ENCODE measurements at regions not wholly inside any gene's neighbourhood (a gene's known extent, or its start where the extent isn't known, plus 50 kb on each side); places are given as distances from the start of the nearest gene placed in this dataset.
"Not testable (repeated sequence)": the region's sequence is repeated elsewhere in the genome, so short reads cannot be mapped to it uniquely, and the experiment has no call there.

DNA sequence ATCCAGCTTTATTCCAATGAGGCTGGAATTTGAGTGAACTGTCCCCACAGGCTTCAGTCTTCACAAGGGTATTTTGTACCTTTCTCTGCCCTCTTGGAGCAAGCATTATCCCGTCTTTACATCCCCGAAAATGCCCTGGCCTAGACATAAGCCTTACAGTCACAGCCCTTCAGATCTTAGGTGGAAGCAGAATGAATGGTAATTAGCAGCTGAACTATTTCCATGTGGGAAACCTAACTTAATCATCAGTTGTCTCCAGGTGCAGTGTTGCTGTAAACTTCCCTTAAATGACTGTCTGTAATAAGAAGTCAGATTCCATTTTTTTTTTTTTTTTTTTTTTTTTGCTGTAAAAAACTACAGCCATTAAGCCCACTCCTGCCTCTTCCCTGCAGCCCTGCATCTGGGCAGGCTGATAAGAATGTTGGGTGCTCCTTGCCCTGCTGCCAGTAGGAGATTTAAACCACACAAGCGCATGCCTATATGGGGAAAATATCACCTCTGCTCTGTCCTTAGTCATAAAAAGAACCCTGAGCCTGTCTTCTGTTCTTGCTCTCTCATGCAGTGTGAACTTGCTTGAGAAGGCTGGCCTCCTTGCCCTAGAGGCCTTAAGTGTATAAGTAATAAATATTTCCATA, 426.8 kb upstream of the SLITRK5 start:
- no peak for DNase-seq

DNA sequence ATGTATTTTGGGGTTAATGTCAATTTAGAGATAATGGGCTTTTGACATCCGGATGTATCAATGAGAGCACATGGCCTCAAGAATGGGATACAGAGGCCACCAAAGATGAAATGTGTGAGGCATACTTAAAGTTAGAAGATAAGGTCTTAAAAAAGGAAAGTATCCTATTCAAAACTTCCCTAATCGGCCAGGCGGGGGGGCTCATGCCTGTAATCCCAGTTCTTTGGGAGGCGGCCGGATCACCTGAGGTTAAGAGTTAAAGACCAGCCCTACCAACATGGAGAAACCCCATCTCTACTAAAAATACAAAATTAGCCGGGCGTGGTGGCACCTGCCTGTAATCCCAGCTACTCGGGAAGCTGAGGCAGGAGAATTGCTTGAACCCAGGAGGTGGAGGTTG, 421.3 kb upstream of the SLITRK5 start:
- not testable (repeated sequence) for DNase-seq

DNA sequence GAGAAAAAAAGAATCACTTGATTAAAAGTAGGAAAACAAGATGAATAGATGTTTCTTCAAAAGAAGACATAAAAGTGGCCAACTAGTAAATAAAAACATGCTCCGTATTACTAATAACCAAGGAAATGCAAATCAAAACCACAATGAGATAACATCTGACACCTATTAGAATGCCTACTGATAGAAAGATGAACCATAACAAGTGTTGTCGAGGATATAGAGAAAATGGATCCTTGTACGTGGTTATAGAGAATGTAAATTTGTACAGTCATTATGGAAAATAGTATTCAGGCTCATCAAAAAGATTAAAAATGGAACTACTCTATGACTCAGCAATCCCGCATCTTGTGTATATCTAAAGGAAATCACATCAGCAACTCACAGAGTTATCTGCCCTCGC, 415.8 kb upstream of the SLITRK5 start:
- no peak for DNase-seq

DNA sequence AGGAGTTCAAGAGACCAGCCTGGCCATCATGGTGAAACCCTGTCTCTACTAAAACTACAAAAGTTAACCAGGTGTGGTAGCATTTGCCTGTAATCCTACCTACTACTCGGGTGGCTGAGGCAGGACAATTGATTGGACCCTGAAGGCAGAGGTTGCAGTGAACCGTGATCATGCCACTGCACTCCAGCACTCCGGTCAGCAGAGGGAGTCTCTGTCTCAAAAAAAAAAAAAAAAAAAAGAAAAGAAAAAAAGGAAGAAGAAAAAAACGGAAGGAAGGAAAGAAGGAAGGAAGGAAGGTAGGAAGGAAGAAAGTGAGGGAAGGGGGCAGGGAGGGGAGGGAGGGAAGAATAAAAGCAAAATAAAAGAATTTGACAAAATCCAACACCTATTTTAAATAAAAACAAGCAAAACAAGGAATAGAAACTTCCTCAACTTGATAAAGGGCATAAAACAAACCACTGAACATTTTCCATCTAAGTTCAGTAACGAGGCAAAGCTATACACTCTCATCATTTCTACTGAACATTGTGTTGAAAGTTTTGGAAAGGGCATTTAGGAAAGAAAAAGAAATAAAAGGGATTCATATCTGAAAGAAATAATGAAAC, 411.6 kb upstream of the SLITRK5 start:
- DNase-seq, result no peak

DNA sequence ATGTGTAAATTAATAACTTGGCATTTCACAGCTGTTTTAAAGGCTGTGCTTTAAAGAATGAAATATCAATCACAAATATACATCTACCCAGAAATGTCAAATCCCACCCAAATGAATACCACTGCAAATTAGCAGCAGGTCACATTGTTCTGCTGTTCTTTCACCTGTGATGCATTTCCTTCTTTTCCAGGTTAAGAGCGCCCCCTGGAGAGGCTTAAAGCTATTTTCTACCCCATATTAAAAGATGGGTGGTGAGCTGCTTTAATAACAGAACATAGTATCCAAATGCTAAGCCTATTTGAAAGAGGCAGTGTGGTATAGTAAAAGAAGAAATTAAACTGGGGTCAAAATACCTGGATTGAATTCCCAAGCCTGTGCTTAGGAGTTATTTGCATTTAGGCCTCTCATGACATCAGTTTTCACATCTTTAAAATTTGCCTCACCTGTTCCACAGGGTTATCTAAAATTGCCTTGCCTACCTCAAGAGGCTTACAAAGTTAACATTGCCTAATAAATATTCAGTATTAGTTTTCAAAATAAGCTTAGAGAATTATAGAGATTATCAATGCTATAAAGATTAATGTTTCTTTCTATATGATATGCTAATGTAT, 396.9 kb upstream of the SLITRK5 start:
- peak; percentile 64 for DNase-seq

DNA sequence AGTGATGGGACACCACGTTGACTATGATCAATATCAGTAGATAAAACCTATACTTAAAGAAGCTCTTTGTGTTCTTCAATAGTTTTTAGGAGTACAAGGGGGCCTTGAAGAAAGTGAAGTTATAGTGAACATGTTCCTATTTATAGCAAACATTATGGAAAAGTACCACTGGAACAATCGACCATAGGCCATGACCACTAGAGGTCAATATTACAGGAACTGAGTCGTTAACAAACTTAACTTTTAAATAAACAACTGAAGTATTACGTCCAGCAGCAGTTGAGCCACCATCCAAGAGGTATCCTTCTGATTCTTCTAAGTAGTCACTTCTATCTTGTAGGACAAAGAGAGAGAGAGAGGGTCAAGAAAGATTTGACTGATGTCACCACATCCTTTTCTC, 391.0 kb upstream of the SLITRK5 start:
- DNase-seq, result no peak

DNA sequence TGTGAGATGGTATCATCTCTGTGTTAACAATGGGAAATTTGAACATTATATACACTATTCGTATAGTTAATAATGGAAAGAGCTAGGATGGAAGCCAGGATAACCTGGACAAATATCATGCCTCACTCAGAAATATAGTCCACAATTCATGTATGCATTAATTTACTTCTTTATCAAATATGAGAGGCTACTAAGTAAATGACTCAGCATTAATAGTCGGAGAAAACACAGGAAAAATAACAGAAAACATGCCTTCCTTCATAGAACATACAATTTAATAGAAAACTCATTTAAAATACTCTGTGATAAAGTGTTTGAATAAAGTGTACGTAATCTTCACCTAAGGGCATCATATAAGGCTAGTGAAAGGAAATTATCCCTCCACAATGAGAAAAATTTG, 383.4 kb upstream of the SLITRK5 start:
- DNase-seq, result no peak

DNA sequence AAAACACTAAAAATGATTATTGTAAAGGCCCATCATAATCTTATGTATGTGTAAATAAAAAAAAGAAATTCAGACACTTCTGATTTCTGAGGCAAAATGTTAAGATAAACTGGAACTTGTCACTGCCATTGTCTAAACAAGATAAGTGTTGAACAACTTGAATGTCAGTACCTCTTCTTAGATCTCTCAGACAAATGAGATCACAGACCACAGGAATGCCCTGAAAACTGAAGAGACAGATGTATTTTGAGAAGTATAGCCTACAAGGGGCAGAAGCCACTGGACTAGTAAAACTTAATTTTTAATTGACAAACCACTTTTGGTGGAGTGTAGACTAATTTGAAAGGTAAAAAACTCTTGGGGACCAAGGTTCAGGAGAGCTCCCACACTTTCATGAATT, 375.5 kb upstream of the SLITRK5 start:
- no peak for DNase-seq

DNA sequence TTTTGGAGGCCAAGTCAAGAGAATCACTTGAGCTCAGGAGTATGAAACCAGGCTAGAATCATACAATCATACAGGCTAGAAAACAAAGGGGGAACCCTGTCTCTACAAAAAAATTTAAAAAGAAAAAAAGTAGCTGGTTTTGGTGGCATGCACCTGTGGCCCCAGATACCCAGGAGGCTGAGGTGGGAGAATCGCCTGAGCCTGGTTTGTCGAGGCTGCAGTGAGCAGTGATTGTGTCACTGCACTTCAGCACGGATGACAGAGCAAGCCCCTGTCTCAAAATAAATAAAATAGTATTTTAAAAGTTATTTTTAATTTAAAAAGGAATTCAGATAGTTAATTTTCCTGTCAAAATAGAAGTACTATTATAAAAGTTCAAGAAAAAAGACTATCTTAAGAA, 369.1 kb upstream of the SLITRK5 start:
- no peak for DNase-seq

DNA sequence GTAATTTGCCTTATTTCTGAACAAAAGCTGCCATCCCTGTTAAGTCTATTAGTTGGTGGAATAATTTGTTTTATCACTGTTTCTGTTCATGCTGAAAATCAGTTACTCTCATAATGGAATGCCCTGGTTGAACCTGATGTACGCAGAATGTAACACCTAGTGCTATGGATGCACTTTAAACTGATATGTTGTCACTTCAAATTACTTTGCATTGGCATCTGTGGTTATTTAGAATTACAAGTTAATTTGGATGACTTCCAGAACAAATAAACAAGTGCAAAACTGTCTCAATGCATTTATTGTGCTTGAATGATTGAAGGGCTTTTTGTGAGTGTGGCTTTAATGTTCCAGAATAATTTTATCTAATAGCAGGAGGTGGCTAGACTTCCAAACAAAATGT, 368.2 kb upstream of the SLITRK5 start:
- DNase-seq, result peak; percentile 11

DNA sequence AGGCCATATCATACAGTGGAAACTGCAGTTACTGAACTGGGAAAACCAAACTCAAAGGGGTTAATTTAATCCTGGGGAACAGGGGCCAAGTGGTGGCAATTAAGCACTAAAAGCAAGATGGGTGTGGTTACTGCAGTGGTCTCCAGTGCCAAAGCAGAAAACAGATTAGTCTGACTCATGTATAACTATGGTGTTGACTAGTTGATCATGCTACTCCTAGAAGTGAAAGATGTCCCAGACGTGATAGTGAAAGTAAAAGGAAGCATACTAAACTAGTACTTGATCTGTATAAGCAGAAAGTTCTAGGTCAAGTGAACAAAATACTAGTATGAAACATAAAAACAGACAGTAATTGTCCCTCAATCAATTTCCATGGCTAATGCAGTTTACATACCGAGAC, 360.0 kb upstream of the SLITRK5 start:
- DNase-seq, result no peak

DNA sequence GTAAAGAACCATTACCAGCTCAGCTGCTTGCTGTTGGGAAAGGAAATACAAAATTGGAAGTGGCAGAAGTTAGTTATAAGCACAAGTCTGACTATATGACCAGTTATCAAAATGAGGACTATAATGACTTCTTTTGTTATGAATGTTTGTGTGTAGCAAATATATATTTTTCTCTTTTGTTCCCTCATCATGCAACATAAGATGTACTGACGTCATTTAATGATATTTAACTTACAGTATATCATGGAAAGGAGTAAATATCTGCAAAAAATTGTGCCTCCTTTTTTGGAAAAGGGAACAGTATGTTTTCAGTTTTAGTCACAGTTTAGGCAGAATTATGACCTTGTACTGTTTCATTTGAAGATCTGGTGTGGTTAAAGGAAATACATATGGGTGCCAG, 356.3 kb upstream of the SLITRK5 start:
- no peak for DNase-seq

DNA sequence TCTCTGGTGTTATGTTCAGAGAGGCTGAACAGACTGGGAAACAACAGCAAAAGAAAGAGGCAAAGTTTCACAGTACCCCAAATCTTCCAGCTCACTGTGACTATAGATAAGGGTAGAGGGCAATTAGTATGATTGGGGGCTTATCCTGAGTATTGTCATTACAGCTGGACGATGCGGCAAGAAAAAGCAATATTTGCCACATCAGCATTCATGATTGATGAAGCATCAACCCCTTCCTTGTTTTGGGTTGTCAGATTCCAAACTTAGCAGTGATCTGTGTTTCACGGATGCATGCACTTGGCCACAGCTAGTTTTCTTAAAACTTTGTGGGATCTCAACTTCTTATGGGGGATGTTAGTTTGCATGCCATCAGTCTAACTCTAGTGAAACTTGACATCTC, 348.8 kb upstream of the SLITRK5 start:
- no peak for DNase-seq

DNA sequence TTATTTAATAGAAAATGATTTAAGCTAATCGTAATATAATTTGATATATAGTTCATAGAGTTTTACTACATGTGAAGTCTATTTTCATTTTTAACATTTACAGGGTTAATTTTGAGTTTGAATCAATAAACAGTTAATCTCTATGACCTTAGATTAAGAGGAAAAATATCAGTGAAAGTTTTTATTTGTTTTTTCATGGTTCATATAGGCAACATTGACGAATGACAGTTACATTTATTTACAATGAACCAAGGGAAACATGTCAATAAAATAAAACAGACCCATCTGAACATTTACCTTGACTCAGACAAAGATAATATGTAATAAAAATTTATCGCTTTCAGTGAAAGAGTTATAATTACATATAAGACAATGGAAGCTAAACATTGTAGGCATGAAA, 346.6 kb upstream of the SLITRK5 start:
- DNase-seq, result no peak

DNA sequence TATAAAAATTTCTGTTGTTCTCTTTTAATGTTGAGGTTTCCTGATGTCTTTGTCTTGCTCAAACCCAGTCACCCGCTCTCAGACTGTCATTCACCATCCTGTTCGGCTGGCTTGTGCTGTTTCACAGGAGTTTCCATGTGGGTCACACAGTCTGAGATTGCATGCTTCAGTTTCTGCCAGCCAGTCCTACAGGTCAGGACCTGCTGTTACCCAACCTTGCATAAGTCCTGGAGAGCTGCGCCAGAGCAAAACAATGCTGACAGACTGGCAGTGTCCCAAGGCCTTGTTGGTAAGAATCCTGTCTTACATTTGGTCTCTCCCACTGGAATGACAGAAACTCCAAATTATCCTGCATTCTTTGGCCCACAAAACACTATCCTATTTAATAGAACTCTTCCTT, 340.0 kb upstream of the SLITRK5 start:
- no peak for DNase-seq

DNA sequence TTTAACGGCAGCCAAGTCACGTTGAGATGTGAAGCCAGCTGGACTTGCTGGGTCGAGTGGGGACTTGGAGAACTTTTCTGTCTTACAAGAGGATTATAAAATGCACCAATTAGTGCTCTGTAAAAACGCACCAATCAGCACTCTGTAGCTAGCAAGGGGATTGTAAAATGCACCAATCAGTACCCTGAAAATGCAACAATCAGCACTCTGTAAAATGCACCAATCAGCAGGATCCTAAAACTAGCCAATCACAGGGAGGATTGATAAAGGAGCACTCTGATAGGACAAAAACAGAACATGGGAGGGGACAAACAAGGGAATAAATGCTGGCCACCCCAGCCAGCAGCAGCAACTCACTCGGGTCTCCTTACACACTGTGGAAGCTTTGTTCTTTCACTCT, 337.6 kb upstream of the SLITRK5 start:
- DNase-seq, result no peak

DNA sequence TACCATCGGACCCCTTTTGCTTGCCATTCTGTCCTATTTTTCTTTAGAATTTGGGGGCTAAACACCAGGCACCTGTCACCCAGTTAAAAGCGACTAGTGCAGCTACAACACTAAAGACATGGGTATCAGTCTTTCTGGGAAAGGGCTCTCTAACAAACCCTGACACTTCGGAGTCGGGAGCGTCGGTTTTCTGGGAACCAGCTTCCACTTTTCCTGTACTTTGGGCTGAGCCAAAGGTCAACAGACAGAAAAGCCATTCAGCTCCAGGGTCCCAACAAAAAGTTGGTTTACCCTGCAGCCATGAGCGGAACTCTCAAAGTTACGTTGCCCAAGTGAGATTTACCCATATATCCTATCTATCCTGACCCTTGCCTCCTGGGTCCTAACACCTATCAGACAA, 337.0 kb upstream of the SLITRK5 start:
- no peak for DNase-seq

DNA sequence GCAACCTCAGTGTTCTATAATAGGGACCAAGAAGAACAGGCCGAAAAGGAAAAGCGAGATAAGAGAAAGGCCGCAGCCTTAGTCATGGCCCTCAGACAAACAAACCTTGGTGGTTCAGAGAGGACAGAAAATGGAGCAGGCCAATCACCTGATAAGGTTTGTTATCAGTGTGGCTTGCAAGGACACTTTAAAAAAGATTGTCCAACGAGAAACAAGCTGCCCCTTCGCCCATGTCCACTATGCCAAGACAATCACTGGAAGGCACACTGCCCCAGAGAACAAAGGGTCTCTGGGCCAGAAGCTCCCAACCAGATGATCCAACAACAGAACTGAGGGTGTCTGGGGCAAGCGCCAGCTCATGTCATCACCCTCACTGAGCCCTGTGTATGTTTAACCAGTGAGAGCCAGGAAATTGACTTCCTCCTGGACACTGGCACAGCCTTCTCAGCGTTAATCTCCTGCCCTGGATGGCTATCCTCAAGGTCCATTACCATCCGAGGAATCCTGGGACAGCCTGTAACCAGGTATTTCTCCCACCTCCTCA, 334.8 kb upstream of the SLITRK5 start:
- DNase-seq, result not testable (repeated sequence)

DNA sequence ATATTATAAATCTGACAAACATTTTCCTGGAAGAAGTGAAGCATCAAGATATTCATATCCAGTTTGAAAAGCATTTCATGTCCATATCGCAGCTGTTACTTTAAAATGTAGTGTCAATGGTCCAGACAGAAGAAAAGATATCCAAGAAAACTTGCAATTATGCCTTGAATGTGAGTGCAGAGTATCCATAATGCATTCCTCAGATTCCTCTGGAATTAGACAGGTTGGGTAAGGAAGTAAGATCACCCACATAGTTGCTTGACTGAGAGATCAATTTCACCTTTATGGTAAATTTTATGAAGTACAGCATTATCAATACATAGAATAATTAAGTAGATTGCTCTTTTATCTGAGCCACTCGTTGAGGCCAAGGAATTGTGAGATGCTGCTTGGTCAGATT, 327.0 kb upstream of the SLITRK5 start:
- no peak for DNase-seq

DNA sequence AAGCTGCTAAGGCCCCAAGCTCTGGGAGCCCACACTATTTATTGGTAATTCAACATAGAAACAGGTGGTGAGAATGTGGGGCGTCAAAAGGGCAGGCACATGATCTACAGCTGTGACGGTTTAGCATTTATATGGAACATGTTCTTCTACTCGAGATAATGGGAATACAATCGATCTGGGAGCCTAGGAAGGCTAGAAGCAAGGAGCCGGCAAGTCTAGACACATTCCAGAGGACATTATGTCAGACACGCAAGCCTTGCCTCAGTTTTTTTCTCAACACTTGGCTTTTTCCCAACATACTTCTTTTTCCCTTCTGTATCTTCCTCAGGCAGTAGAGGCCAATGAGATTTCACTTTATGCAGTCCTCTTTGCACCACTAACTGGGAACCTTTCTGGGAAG, 315.7 kb upstream of the SLITRK5 start:
- DNase-seq, result no peak

DNA sequence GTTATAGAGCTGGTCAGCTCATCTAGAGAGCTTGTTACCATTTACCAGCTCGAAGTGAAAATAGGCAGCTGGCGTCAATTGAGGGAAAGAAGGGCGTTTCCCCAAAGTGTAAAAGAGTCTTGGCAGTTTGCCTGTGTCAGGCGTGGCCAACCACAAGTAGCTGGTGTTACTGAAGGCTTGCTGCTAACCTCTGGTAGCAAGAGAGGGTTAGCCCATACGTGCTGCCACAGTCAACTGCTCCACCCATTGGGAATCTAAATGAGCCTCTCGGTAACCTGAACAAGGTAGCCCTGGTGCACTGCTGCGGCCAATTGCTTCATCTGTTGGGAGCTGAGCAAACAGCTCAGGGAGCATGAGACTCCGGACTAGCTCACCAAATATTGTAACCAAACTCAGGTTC, 314.9 kb upstream of the SLITRK5 start:
- no peak for DNase-seq

DNA sequence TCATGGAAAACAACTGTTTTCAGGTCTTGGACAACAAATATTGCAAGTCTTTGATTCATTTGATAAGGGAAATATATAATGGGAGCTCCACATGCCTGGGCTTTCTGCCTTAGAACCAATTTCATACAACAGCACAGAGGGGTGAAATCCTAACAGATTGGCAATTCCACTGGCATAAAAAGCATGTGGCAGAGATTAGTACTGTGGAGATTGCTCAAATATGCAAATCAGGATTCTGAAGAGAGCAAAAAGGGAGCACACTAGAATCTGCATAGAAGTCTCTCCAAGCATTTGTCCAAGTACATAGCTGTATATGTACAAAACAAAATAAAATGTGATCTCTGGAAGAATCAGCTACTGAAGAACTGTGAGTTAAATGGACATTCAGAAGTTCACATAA, 312.9 kb upstream of the SLITRK5 start:
- no peak for DNase-seq

DNA sequence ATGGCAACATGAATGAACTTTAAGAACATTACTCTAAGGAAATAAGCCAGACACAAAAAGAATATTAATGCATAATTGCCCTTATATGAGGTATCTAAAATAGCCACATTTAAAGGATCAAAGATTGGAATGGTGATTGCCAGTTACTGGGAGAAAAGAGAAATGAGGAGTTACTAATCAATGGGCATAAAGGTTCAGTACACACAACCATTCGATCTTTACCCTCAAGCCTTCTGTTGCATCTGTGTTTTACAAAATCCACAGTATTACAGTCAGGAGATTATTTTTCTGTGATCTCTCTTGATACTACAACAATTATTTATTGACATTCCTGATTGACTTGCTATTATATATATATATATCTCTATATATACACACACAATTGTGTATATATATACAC, 310.0 kb upstream of the SLITRK5 start:
- DNase-seq, result no peak

DNA sequence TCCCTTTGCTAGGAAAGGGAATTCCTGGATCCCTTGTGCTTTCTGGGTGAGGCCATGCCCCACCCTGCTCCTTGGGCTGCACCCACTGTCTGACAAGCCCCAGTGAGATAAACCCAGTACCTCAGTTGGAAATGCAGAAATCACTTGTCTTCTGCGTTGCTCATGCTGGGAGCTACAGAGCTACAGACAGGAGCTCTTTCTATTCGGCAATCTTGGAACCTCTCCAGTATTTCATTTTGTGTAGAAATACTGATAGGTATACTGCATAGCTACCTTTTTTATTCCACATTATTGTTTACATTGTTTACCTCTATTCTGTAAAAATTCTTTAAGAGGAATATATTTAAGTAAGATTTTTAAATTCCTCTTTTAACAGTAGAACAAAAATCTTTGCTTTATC, 302.5 kb upstream of the SLITRK5 start:
- DNase-seq, result no peak

DNA sequence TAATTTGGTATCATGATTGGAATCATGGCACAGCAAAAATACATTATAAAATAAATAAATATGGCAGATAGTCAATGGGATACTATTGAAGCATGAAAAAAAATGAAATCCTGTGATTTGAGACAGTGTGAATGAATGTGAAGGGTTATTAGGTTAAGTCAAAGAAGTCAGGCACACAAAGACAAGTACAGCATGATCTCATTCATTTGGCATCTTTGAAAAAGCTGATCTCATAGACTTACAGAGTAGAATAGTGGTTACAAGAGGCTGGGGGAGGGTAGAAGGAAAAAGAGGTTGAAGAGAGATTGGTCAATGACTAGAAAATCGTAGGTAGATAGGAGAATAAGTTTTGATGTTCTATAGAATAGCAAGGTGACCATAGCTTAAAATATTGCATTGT, 295.1 kb upstream of the SLITRK5 start:
- no peak for DNase-seq
